GM21381 (cell line): ENCODE measurements at regions not wholly inside any gene's neighbourhood (a gene's known extent, or its start where the extent isn't known, plus 50 kb on each side); places are given as distances from the start of the nearest gene placed in this dataset.

Experiments
- ATAC-seq: cut with Tn5 transposase; IDR thresholded peaks from one replicate; pipeline ENCODE4 v1.9.1; 2021; ENCODE audit warnings: mild to moderate bottlenecking, moderate library complexity; ENCODE audit not compliant: unreplicated experiment

DNA sequence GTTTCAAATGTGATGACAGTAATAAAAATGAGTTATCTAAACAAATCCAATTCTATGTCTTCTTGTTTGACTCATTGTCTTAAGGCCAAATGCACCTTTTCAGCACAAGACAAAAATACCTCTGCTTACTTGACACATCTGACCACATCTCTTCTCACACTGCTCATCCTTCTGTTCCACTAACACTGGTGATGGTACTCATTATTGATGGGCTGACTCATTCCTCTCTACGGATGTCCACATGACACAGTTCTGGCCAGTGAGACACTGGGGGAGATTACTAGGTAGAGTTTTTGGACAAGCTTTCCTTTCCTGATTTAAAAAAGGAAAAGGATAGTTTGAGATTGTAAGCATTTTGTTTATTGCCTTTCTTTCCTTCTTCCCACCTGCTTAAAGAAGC, 410.6 kb upstream of the THRB start:
- no peak for ATAC-seq

DNA sequence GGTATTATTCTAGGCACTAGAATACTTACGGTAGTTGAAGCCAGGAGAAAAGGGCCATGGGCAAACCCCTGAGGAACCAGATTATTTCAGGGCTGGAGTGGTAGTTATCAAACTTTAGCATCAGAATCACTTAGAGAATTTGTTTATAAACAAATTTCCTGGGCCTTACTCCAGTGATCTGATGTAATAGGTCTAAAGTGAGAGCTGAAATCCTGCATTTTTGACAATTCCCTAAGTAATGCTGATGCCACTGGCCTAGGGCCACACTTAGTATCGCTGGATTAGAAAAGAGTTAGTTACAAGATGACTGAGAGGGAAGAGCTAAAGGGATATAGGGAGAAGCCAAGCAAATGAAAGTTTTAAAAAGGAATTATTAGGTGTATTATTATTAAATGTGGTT, 412.5 kb upstream of the THRB start:
- no peak for ATAC-seq

DNA sequence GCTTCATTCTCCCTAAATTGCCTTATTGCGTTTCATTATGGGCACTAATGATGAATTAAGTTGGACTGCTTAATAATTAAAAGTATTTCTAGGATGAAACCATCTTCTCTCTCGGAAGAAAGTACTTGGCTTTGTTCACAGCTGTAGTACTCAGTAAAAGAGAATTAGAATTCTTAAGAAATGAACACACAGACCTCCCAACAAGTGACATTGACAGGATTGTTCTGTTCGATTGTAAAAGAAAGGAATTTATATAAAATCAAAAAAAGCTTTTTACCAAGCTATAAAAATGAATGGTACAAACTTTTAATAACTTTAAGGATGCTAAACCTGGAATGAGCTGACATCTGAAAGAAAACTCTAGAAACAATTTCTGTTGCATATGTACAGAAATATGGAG, 416.4 kb upstream of the THRB start:
- no peak for ATAC-seq

DNA sequence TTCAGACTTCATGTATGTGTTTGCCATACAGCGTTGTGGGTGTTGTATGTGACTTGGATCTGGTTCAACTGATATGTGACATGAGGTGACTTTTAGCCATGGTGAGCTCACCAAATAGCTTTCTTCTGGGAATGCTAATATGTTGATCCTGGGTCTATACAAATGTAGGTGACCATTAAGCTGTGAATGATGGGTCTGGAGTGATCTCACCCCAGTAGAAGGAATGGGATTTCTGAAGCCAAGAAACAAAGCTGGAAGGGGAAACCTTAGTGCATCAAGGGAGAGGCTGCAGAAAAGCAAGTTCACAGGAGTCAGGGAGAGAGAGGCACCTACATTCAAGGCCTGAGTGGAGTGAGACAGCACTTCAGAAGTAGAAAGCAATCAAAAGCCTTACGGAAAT, 421.0 kb upstream of the THRB start:
- no peak for ATAC-seq

DNA sequence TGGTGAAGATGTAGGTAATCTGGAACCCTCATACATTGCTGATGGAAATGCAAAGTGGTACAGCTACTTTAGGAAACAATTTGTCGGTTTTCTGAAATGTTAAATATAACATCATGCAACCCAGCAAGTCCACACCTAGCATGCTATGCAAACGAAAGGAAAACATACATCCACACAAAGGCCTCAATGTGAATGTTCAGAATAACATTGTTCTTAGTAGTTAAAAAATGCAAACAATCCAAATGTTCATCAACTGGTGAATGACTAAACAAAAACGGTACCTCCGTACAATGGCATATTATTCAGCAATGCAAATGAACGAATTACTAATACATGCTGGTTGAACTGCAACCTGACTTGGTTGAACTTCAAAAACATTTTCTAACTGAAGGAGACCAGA, 423.3 kb upstream of the THRB start:
- no peak for ATAC-seq

DNA sequence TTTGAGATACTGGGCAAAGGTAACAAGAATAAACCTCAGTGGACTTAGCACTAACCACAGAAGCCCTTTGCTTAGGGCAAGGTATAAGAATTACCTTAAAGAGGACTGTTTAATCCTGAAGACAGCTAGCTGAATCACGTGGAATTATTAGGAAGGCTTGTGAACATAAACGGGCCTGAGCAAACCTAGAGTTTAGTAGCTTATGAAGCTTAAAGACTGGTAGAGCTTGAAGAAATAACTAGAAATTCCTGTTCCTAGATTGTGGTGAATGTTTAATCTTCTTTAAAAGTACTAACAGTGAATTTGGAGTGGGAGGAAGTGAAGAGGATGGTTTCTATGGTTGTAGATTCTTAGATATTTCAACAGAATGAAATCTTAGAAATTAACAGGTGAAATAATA, 428.9 kb upstream of the THRB start:
- ATAC-seq: no peak

DNA sequence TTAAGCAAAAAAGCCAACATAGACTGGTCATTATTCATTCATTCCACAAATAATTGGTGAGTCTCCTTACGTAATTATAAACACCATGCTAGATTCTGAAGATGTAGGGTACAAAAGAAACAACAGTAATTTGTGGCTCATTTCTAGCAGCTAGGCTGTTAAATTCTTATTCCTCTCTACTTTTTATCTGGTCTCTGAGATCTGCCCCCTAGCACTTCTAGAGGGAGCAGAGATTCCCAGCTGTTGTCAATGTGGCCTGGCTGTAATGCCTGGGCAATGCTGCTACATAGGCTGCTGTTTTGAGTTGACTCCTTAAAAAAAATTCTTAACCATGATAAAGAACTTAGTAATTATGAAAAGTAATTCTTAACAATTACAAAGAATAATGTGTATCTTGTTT, 434.9 kb upstream of the THRB start:
- ATAC-seq: no peak

DNA sequence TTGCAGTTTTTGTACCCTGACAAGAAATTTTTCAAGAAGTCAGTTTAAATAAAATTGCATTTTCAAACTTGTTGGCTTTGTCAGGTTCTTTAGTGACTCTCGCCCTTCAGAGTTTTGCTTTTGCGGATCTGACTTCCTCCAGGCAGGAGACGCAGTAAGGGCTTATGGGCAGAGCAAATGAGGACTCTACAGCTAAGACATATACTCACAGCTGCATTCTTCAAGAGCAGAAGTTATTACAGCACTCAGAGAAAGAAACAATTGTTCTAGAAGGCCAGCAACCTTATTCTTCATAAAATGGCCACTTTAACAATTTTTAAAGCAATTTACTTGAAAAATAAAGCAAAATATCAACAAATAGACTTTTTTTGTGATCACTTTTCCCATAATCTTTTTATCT, 438.8 kb upstream of the THRB start:
- ATAC-seq: no peak

DNA sequence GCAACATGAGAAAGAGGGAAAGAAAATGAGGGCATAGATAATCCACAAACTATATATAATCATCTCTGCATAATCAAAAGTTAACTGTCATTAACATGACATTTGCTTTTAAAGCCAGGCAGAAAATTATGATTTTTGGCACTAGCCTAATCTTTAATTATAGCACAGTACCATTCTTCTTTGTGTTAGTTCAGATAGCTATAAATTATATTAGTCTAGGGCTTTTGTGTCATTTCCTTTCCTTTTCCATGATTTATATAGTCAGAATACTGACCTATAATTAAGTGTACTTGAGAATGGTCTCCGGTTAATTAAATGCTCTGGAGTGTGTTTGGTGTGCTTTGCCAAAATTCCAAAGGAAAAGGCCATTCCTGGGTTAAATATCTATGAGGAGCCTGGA, 441.9 kb upstream of the THRB start:
- ATAC-seq: no peak

DNA sequence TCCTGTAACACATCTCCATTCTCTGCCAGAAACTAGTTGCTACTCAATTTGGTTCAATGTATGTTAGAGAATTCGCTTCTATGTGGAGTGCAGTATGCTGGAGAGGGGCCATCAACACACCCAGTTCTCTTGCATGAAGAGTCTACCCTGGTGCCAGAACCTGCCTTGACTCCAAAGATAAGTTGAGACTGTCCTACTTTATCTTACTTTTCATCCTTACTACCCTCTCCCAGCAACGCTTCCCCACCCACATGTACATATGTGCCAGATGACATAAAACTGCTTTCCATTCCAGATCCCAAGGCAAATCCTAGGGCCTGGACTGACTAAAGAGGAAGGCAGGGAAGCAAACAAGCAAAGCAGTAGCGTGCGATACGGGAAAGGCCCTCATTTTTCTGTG, 442.6 kb upstream of the THRB start:
- ATAC-seq: no peak

DNA sequence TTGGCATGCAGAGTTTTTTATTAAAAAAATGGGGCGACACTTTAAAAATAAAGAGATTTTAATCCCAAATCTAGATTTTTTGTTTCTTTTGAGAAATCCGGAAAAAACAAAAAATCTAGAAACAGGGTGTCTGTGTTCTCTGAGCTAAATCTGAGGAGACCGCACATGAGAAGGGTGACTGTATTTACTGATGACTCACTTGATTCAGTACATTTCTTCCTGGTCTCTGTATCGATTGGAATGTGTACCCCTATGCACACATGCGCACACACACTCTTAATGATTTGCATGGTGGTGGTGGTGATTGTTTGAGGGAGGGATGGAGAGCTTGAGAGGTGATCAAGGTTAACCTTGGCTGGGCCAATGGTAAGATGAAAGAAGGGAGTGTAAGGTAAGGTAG, 443.1 kb upstream of the THRB start:
- no peak for ATAC-seq

DNA sequence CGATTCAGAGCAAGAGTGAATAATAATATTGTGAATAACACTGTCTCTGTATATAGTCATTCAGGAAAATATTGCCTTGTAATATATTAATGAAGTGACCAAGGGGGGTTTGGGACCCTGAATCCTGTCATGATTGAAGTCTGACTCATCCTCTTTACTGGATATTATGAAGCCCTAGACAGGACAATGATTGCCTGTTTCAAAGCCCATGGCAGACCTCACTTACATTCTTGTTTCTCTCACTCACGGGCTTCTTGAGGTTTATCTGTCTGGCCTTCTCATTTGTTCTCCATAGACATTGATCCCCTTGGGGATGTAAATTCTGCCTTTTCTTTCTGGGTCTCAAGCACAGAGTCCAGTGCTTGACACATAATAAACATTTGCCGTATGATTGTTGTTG, 449.3 kb upstream of the THRB start:
- no peak for ATAC-seq

DNA sequence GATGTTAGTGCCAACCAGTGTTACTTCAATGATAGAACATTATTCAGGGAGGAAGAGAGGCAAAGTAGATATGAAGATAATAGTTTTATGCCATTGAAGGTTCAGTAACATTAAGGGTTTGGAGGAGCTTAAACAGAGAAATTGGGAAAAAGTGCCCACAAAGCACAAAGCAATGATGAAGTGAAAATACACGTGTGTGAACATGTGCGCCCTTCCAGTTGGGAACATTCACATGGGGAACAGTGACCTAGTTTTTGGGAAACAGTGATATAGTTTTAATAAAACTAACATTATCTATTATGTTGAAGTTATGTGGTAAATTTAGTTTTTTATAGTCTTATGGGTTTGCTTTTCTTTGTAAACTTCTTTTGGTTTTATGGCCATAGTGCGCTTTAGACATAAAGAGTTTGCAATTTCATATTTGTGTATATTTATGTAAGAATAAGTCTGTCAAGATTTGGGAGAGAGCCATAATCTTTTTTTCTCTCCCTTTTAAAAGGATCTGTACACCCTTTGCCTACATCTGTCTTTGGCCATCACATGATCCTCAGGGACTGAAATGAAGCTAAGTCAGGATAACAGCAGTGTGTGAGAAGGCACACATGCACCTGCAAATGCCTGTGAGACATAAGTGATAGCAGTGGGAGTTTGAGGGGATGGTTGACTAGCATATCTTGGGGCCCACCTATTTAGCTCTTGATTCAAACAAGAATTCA, 450.3 kb upstream of the THRB start:
- no peak for ATAC-seq

DNA sequence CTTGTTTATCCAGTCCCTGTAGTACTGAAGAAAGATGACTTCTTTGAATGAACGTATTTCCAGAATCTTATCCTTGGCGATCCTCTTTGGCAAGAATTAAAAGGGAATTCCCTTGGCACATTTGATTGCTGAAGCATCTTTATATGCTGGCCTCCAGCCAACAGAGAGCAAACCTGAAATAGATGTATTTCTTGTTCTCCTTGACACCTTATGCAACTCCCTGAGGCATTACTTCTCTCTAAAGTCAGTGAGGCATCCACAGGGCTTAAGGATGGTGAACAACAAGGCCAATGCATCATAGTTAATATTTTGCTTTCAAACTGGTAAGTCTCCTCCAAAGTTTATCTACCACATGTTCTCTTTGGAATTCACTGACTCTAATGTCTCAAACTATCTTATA, 450.9 kb upstream of the THRB start:
- no peak for ATAC-seq

DNA sequence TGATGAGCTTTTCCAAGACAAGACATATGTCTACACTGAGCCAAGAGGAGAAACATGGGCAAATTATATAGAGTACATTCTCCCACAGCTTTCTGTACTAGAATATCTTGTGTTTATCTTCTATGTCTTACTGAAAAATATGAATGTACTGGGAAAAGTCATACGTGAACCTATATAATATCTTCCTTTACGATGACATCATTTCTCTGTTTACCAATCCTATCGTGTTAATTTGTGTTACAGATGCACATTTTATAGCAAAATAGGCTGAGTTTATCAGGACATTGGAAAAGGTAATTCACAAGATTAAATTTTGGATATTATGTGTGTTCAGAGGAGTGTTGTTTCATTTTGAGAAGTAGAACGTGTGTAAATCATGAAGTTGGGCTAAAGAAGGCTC, 452.5 kb upstream of the THRB start:
- ATAC-seq: no peak

DNA sequence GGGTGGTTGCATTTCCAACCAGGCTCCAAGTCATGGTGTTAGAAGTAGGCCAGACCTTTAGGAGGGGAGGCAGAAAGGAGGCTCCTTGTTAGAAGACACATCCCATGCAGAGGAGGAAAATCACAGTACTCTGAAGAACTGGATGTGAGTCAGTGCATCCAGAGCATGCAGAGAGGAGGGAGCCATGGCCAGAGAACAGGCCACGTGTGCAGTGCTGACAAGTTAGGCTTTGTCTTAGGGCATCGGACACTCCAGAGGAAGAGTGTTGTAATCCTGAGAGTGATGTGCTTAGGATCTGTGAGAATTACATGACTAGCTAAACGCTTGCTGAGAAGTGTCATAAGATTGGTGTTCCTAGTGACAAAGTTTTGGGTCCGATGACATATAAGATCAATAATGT, 456.5 kb upstream of the THRB start:
- no peak for ATAC-seq

DNA sequence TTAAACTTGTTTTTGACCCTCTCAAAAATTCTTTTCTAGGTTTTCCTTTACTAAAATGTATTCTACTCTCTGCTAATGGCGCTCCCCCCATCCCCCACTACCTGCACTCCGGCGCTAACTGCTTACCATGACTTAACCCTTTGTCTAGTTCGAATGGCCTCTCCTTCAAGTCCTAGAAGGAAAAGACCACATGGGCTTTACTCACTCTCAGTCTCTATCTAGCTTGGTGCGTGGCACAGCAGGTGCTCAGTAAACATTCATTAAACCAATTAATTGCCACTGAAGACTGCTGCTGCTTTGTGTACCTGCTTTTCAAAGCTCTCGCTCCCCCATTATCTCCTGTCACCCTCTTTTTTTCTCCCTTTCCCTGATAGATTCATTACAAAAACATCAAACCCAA, 457.7 kb upstream of the THRB start:
- no peak for ATAC-seq

DNA sequence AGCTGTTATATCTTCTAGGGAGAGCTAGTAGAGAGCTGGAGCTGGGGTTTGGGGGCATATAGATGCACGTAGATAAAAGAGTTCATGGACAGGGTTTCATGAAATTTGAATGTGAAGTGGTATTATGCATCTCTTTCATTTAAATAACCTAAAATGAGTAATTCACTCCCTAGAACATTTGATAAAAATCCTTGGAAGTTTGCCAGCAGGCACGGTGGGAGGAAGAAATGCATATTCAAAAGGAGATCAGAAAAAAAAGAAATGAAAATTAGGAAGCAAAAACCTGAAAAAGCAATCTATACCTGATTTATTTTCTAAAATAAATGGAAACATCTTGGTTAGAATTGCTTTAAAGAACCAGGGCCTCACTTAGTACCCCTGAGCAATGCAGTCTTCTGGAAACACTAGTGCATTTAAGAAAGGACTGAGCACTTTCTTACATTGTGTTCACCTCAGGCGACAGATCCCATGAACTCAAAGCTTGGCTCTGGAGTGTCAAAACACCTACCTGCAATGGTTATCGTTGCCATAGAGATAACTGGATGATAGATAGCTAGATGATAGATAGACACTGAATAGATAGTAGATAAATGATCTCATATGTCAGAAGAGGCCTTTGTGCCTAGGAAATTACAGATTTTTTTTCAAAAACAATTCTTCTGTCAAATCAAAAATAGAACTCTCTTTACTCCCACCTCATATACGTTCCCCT, 458.6 kb upstream of the THRB start:
- no peak for ATAC-seq

DNA sequence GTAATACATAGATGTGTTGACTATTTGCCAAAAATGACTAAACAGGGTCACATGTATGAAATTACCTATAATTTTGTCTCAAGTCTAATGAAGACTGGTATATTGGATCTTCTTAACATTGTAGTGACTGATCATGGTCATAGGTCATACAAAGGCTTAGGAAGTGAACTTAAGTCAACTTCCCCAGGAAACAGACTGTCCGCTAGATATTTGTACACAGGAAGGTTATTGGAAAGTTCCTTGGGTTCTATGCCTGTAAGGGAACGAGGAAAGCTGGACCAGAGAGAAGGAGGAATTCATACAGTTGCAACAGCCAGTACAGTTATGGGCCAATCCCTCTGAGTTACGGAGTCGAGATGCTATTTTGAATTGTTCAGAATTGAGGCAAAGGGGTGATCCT, 462.0 kb upstream of the THRB start:
- no peak for ATAC-seq

DNA sequence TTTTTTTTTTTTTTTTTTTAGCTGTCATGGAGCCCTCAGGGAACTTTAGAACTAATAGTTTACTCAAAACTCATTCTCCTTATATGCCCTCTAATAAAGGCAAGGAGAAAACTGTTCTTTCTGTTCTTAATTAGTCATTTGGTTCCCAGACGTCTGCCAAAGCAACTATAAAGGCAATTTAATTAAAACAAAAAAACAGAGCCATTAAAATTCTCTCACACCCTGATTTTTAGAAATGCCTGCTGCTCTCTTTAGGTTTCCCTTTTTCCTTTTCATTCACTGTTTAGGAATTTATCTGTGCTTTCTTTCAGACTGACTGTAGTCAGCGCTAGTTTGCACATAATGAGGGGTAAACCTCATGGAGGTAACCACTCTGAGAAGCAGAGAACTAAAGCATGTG, 463.6 kb upstream of the THRB start:
- no peak for ATAC-seq

DNA sequence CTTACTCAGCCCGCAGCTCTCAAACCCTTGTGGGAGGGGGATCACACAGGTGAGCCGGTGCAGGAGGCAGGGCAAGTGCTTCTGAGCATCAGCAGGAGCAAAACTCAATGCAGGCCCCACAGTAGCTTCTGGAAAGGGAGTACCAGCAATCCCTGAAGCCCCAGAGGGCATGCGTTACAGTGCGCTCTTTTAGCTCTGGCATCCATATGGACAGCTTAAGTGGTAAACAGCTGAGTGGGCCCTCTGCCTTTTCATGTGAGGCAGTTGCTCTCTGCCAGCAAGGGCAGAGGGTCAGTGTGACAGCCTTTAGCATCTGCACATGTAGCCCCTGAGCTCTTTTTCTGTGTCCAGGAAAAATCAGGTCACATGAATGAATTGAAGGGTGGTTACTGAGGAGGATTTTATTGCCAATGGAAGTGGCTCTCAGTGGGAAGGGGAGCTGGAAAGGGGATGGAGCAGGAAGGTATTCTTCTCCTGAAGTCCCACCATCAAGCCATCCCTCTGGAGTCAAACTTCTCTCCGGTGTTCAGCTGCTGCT, 464.3 kb upstream of the THRB start:
- ATAC-seq: no peak

DNA sequence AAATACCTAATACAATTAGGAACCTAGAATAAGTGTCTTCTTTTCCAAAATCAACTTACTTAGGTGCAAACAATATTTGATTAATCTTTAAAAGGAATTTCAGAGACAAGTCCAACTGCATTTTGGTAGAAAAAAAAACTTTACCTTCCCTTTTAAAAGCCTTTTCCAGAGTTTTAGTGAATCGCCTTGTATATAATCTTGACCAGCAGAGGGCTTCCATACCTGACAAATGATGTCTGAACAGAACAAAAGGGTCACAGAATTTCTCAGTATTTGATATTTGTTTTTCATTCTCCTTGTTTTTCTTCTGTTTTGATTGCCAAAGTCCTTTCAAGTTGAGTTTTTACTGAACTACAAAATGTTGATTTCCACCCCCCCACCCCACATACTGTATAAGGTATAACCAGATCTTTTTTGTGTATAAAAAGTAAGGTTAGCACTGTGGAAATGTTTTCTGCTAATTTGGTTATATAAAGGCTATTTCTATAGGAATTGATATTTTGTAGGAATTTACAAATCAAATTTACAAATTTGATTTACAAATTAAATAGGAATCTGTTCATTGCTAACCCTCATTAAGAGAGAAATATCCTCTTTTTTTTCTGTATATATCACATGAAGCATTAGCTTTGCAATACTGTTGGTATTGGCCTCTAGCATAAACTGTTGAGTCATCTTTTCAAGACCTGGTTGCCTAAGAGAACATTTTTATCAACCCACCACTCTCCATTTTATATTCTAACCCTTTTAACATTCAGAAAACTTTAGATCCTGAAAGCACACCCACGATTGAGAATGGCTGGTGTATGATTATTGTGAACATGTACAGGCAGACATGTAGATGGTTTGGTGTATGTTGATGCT, 464.1 kb upstream of the RARB start:
- no peak for ATAC-seq
